H1 (cell line): ENCODE measurements at regions not wholly inside any gene's neighbourhood (a gene's known extent, or its start where the extent isn't known, plus 50 kb on each side); places are given as distances from the start of the nearest gene placed in this dataset.

ENCODE experiments used
- CTCF ChIA-PET: fragments of 300-600 bp; sonication (Branson Sonifier 250); formaldehyde crosslinking; loops from one replicate; lab custom pipeline; 2021; ENCODE audit not compliant: partially characterized antibody; lab: Charles Lee
- POLR2A ChIA-PET: fragments of 300-600 bp; sonication (Branson Sonifier 250); formaldehyde crosslinking; loops from one replicate; lab custom pipeline; 2021; ENCODE audit warnings: inconsistent platforms; ENCODE audit not compliant: partially characterized antibody; lab: Charles Lee
- DNase-seq, 2 experiments: peaks; one replicate each; pipeline versions ENCODE4 v3.0.0 to v3.0.0-alpha.2; 2010 to 2022; ENCODE audit warnings: low spot score in 2 of 2, low read depth in 1 of 2, mixed read lengths in 1 of 2
- FAIRE-seq: peaks from 2 replicates; lab custom pipeline; 2011; peaks lifted over from hg19 to GRCh38; lab: Jason Lieb, UNC
- H2AFZ ChIP-seq: 2 replicates; pipeline ENCODE4 v1.8.1; 2012; ENCODE audit warnings: low read length, inconsistent platforms
- H2AK5ac ChIP-seq: 2 replicates; pipeline ENCODE4 v1.6.1; 2013; ENCODE audit warnings: low read depth, low read length
- H2BK120ac ChIP-seq: replicated peaks from 2 replicates; pipeline ENCODE3; 2013; ENCODE audit warnings: low read depth, low read length, inconsistent platforms
- H2BK12ac ChIP-seq: 2 replicates; pipeline ENCODE4 v1.6.1; 2013; ENCODE audit warnings: low read depth, low read length
- H2BK15ac ChIP-seq: 2 replicates; pipeline ENCODE4 v1.6.1; 2013; ENCODE audit warnings: low read length
- H2BK20ac ChIP-seq: 2 replicates; pipeline ENCODE4 v1.6.1; 2013; ENCODE audit warnings: low read length
- H2BK5ac ChIP-seq: 2 replicates; pipeline ENCODE4 v1.6.1; 2013; ENCODE audit warnings: low read depth, low read length
- H3K14ac ChIP-seq: 2 replicates; pipeline ENCODE4 v1.6.1; 2013; ENCODE audit warnings: inconsistent platforms; ENCODE audit not compliant: insufficient read length
- H3K18ac ChIP-seq: 2 replicates; pipeline ENCODE4 v1.6.1; 2013; ENCODE audit warnings: low read length; ENCODE audit errors: extremely low read depth
- H3K23ac ChIP-seq: 2 replicates; pipeline ENCODE4 v1.6.1; 2013; ENCODE audit warnings: inconsistent platforms; ENCODE audit not compliant: insufficient read length
- H3K23me2 ChIP-seq: 2 replicates; pipeline ENCODE4 v1.6.1; 2013; ENCODE audit warnings: low read depth, low read length
- H3K27ac ChIP-seq: 2 replicates; pipeline ENCODE4 v1.6.1; 2011; ENCODE audit warnings: low read depth, low read length, inconsistent platforms
- H3K27me3 ChIP-seq, 4 experiments: replicated peaks in 1 of 4; 1 replicate in 1 of 4; 2 replicates in 3 of 4; pipeline versions ENCODE4 v1.6.1 to v1.8.1; 2011 to 2013; ENCODE audit warnings: low read length in 3 of 4, mild to moderate bottlenecking in 3 of 4, inconsistent platforms in 2 of 4, mixed read lengths in 2 of 4, moderate library complexity in 1 of 4; ENCODE audit not compliant: control insufficient read depth in 3 of 4, insufficient read depth in 3 of 4; ENCODE audit errors: extremely low read depth in 1 of 4
- H3K36me3 ChIP-seq, 4 experiments: 2 replicates each; pipeline versions ENCODE4 v1.6.1 to v1.8.1; 2011 to 2013; ENCODE audit warnings: mild to moderate bottlenecking in 4 of 4, low read length in 3 of 4, moderate library complexity in 2 of 4, control low read depth in 1 of 4, inconsistent platforms in 1 of 4; ENCODE audit not compliant: insufficient read depth in 4 of 4, control insufficient read depth in 2 of 4
- H3K4ac ChIP-seq: replicated peaks from 2 replicates; pipeline ENCODE3; 2013; ENCODE audit warnings: low read length, low read depth, mixed read lengths, inconsistent platforms; ENCODE audit not compliant: insufficient read length
- H3K4me1 ChIP-seq, 4 experiments: replicated peaks in 1 of 4; 1 replicate in 1 of 4; 2 replicates in 3 of 4; pipeline versions ENCODE4 v1.6.1 to v1.8.1; 2011 to 2013; ENCODE audit warnings: low read length in 3 of 4, inconsistent platforms in 2 of 4, mixed read lengths in 1 of 4; ENCODE audit not compliant: insufficient read depth in 4 of 4, control insufficient read depth in 3 of 4
- H3K4me2 ChIP-seq, 2 experiments: 2 replicates each; pipeline versions ENCODE4 v1.6.1 to v1.8.1; 2011 to 2013; ENCODE audit warnings: low read depth in 2 of 2, low read length in 2 of 2, control low read depth in 1 of 2, inconsistent platforms in 1 of 2, mild to moderate bottlenecking in 1 of 2; ENCODE audit not compliant: insufficient read depth in 1 of 2
- H3K4me3 ChIP-seq, 4 experiments: fragments of 200-600, 300-600 bp in 1 of 4; sonication (generic), shearing (Covaris generic), sonication (Bioruptor Twin) in 1 of 4; 2 replicates each; pipeline versions ENCODE4 v1.5.1 to v1.8.1; 2011 to 2016; ENCODE audit warnings: low read length in 4 of 4, low read depth in 3 of 4, control low read depth in 2 of 4, inconsistent platforms in 2 of 4, mild to moderate bottlenecking in 2 of 4, mixed read lengths in 1 of 4, moderate library complexity in 1 of 4; ENCODE audit not compliant: insufficient read depth in 2 of 4; ENCODE audit errors: extremely low read depth in 1 of 4
- H3K56ac ChIP-seq: replicated peaks from 2 replicates; pipeline ENCODE3; 2013; ENCODE audit warnings: low read depth, mild to moderate bottlenecking, mixed read lengths, low read length, inconsistent platforms; ENCODE audit not compliant: insufficient read length
- H3K79me1 ChIP-seq: 2 replicates; pipeline ENCODE4 v1.6.1; 2013; ENCODE audit warnings: low read depth, low read length, control low read depth
- H3K79me2 ChIP-seq, 2 experiments: 2 replicates each; pipeline versions ENCODE4 v1.6.1 to v1.8.1; 2012 to 2013; ENCODE audit warnings: low read length in 2 of 2, mild to moderate bottlenecking in 2 of 2, inconsistent platforms in 1 of 2; ENCODE audit not compliant: insufficient read depth in 2 of 2, control insufficient read depth in 1 of 2
- H3K9ac ChIP-seq, 4 experiments: replicated peaks in 1 of 4; 1 replicate in 1 of 4; 2 replicates in 3 of 4; pipeline versions ENCODE4 v1.6.1 to v1.8.1; 2011 to 2013; ENCODE audit warnings: low read depth in 3 of 4, low read length in 3 of 4, control low read depth in 2 of 4, mild to moderate bottlenecking in 2 of 4, moderate library complexity in 2 of 4, inconsistent platforms in 1 of 4; ENCODE audit errors: extremely low read depth in 1 of 4
- H3K9me3 ChIP-seq, 2 experiments: 2 replicates each; pipeline versions ENCODE4 v1.6.1 to v1.8.1; 2012 to 2013; ENCODE audit warnings: mild to moderate bottlenecking in 2 of 2, moderate library complexity in 2 of 2, control low read depth in 1 of 2, inconsistent platforms in 1 of 2, low read depth in 1 of 2, low read length in 1 of 2, mixed read lengths in 1 of 2; ENCODE audit not compliant: insufficient read depth in 2 of 2
- H4K20me1 ChIP-seq, 2 experiments: replicated peaks in 1 of 2; 2 replicates each; pipeline versions ENCODE3 to v1.8.1; 2011 to 2013; ENCODE audit warnings: inconsistent platforms in 2 of 2, low read length in 2 of 2, mild to moderate bottlenecking in 1 of 2; ENCODE audit not compliant: insufficient read depth in 2 of 2, control insufficient read depth in 1 of 2
- H4K5ac ChIP-seq: 2 replicates; pipeline ENCODE4 v1.6.1; 2013; ENCODE audit warnings: low read length, low read depth, mixed read lengths, inconsistent platforms; ENCODE audit not compliant: insufficient read length
- H4K8ac ChIP-seq: 2 replicates; pipeline ENCODE4 v1.8.0; 2013; ENCODE audit warnings: mild to moderate bottlenecking, moderate library complexity, low read length, inconsistent platforms; ENCODE audit not compliant: insufficient read depth; ENCODE audit errors: extremely low read depth
- H4K91ac ChIP-seq: replicated peaks from 2 replicates; pipeline ENCODE3; 2013; ENCODE audit warnings: low read length, mixed read lengths, inconsistent platforms; ENCODE audit not compliant: insufficient read length
- BACH1 ChIP-seq: IDR thresholded peaks from 2 replicates; pipeline ENCODE4 v1.6.1; 2012; ENCODE audit warnings: low read length, improper control_type of control experiment
- GABPA ChIP-seq: IDR thresholded peaks from 2 replicates; pipeline ENCODE4 v1.6.1; 2011; ENCODE audit warnings: mild to moderate bottlenecking, low read length, moderate library complexity, borderline replicate concordance; ENCODE audit not compliant: insufficient read depth
- GTF2F1 ChIP-seq: IDR thresholded peaks from 2 replicates; pipeline ENCODE4 v1.6.1; 2012; ENCODE audit warnings: low read depth, low read length, improper control_type of control experiment, borderline replicate concordance
- JUN ChIP-seq: IDR thresholded peaks from 2 replicates; pipeline ENCODE4 v1.6.1; 2011; ENCODE audit warnings: low read depth, mild to moderate bottlenecking, improper control_type of control experiment, low read length
- NANOG ChIP-seq: IDR thresholded peaks from 2 replicates; pipeline ENCODE4 v1.6.1; 2011; ENCODE audit warnings: low read length, low read depth, mild to moderate bottlenecking, inconsistent platforms; ENCODE audit not compliant: insufficient read depth, poor library complexity, severe bottlenecking
- NRF1 ChIP-seq: IDR thresholded peaks from 2 replicates; pipeline ENCODE4 v1.6.1; 2011; ENCODE audit warnings: mild to moderate bottlenecking, low read depth, low read length, improper control_type of control experiment
- POLR2AphosphoS5 ChIP-seq: IDR thresholded peaks from 2 replicates; pipeline ENCODE4 v1.6.1; 2011; ENCODE audit warnings: low read depth, low read length
- RBBP5 ChIP-seq: IDR thresholded peaks from 2 replicates; pipeline ENCODE4 v1.7.1; 2012; ENCODE audit warnings: low read depth, mild to moderate bottlenecking, inconsistent platforms, low read length, moderate library complexity, borderline replicate concordance
- RXRA ChIP-seq: IDR thresholded peaks from 2 replicates; pipeline ENCODE4 v1.6.1; 2011; ENCODE audit warnings: low read depth, mild to moderate bottlenecking, low read length, moderate library complexity; ENCODE audit not compliant: insufficient read depth
- SIN3A ChIP-seq, 2 experiments: IDR thresholded peaks in 1 of 2; conservative IDR thresholded peaks in 1 of 2; 2 replicates each; pipeline ENCODE4 v1.6.1; 2011 to 2012; ENCODE audit warnings: low read length in 2 of 2, improper control_type of control experiment in 1 of 2, low read depth in 1 of 2, mild to moderate bottlenecking in 1 of 2
- SIRT6 ChIP-seq: IDR thresholded peaks from one replicate; pipeline ENCODE4 v1.7.1; 2012; ENCODE audit warnings: low read length, inconsistent platforms
- SP1 ChIP-seq: IDR thresholded peaks from 2 replicates; pipeline ENCODE4 v1.6.1; 2011; ENCODE audit warnings: low read depth, low read length
- SP4 ChIP-seq: IDR thresholded peaks from 2 replicates; pipeline ENCODE4 v1.6.1; 2012; ENCODE audit warnings: low read length, inconsistent platforms
- SUZ12 ChIP-seq: fragments of 200-600 bp; sonication (generic); IDR thresholded peaks from 2 replicates; pipeline ENCODE4 v1.6.1; 2012; ENCODE audit warnings: mild to moderate bottlenecking, inconsistent platforms, low read length, moderate library complexity, mixed read lengths
- TCF12 ChIP-seq: IDR thresholded peaks from 2 replicates; pipeline ENCODE4 v1.6.1; 2011; ENCODE audit warnings: low read depth, mild to moderate bottlenecking, low read length
- YY1 ChIP-seq: IDR thresholded peaks from 2 replicates; pipeline ENCODE4 v1.6.1; 2011; ENCODE audit warnings: low read depth, mild to moderate bottlenecking, low read length

DNA sequence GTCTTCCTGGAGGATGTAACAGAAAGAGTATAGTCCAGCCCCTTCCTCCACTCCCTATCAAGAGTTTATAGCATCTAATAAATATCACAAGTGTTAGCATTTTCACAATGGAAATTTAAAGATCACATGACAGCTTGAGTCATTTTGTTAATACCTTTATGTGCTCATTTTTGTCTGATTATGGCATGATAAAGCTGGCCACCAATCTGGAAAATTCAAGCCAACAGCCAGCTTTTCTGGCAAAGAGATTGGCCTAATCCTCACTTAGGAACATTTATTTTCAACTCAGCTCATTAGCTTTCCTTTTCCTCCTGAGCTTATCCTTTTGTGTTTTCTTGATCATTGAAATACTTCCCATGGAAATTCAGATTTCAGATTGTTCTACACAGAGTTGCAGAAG, 262.9 kb upstream of the RBMS1 start:
- Histone ChIP-seq H3K4me2 (no peak overlapping the region), H3K79me2 (no peaks in the 10 kb centered on the region), H4K5ac (no peak overlapping the region), H2BK5ac (no peak overlapping the region), H2BK120ac (no peak overlapping the region), H3K36me3 (no peaks in the 10 kb centered on the region), H3K14ac (no peak overlapping the region), H3K4me3 (no peak overlapping the region), H2BK12ac (no peak overlapping the region), H4K20me1 (no peaks in the 10 kb centered on the region), H3K27ac (no peak overlapping the region), H2BK15ac (no peak overlapping the region), H4K91ac (no peak overlapping the region), H3K27me3 (no peaks in the 10 kb centered on the region), H2BK20ac (no peak overlapping the region), H3K23ac (no peak overlapping the region), H3K4me1 (peaks cover 0 to 3% (median 0%) of the 10 kb centered on the region in 4 experiments; a peak in 1 of 7 replicates), H3K56ac (no peak overlapping the region), H3K18ac (no peak overlapping the region), H3K9me3 (peaks cover 0 to 4% of the 10 kb centered on the region in 2 experiments; a peak in 2 of 4 replicates), H3K79me1 (no peaks in the 10 kb centered on the region), H3K23me2 (no peaks in the 10 kb centered on the region), H4K8ac (no peak overlapping the region), H2AFZ (no peak overlapping the region), H3K4ac (no peak overlapping the region), H2AK5ac (no peak overlapping the region), H3K9ac (no peak overlapping the region)
- ChIA-PET POLR2A (interaction anchor here (0.5 kb wide), 1 partner anchor 817 kb away, joined by 3 read pairs; no protein-coding TSS in a partner anchor), CTCF (no interaction called here)
- DNase-seq (no peak), FAIRE-seq (no peak)
- TF ChIP-seq NANOG (no peak), POLR2AphosphoS5 (no peak), SP1 (no peak), SIRT6 (no peak), JUN (no peak), GABPA (no peak), RXRA (no peak), BACH1 (no peak), GTF2F1 (no peak), SIN3A (conservative IDR thresholded peaks at IDR 0.05 in 1 of 2, IDR thresholded peaks at IDR 0.05 in 1 of 2; ENCODE audit: low read depth in 1 of 2, low read length in 2 of 2) (no peak), SP4 (no peak), YY1 (no peak), RBBP5 (no peak), NRF1 (no peak), TCF12 (no peak), SUZ12 (no peak)
